ENCODE measurements at regions not wholly inside any gene's neighbourhood (a gene's known extent, or its start where the extent isn't known, plus 50 kb on each side); places are given as distances from the start of the nearest gene placed in this dataset.
"Not testable (repeated sequence)": the region's sequence is repeated elsewhere in the genome, so short reads cannot be mapped to it uniquely, and the experiment has no call there.

DNA sequence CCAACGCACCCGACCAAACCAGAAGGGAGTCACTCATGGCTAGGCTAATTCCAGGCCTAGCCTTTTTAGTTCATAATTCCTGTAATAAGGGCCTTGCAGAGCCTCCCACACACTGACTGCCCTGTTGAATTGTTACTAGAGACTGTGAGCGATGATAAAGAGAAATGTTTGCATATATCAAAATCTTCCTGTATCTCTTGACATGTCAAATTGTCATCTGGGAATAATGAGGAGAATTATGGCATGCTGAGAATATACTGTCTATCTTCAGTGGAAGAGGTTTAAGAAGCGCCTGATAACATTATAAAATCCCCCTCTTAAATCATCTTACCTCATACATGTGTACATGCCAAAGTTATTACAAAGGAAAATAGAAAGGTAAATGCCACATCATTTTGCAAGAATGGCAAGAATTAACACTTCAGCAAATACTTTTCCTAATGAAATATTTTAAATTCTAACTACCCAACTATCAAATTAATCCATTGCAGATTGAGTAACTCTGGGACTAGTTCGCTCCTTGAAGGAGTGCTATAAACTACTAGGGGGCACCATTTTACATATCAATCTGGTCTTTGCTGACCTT lies 144.1 kb downstream of the CENPF start:
- H3K36me3 Mint-ChIP-seq, result no peaks in the 10 kb centered on the region
- no peak overlapping the region for H3K27ac ChIP-seq (ENCODE audit: insufficient read depth, low read length, poor library complexity, severe bottlenecking)
- no peaks in the 10 kb centered on the region for H3K27me3 Mint-ChIP-seq
- ATAC-seq (ENCODE audit: low read depth in 2 of 2) (no peak), DNase-seq (no peak)
- H3K27ac Mint-ChIP-seq, result no peak overlapping the region
- peaks cover 0 to 2% (median 0%) of the 10 kb centered on the region in 7 donors for H3K9me3 Mint-ChIP-seq
- no peaks in the 10 kb centered on the region for H3K4me1 ChIP-seq (ENCODE audit: control insufficient read depth, insufficient read depth, low read length, poor library complexity, severe bottlenecking)
- no peak overlapping the region for H3K4me3 Mint-ChIP-seq
- H3K36me3 ChIP-seq (ENCODE audit: control insufficient read depth, insufficient read depth, low read length), result no peaks in the 10 kb centered on the region
- H3K4me3 ChIP-seq (ENCODE audit: low read depth, low read length), result no peak overlapping the region
- H3K4me1 Mint-ChIP-seq, result no peaks in the 10 kb centered on the region
- H3K9me3 ChIP-seq (ENCODE audit: control insufficient read depth in 2 of 2, low read length in 2 of 2), result no peaks in the 10 kb centered on the region
- H3K27me3 ChIP-seq (ENCODE audit: control insufficient read depth, insufficient read depth, low read length), result no peaks in the 10 kb centered on the region

DNA sequence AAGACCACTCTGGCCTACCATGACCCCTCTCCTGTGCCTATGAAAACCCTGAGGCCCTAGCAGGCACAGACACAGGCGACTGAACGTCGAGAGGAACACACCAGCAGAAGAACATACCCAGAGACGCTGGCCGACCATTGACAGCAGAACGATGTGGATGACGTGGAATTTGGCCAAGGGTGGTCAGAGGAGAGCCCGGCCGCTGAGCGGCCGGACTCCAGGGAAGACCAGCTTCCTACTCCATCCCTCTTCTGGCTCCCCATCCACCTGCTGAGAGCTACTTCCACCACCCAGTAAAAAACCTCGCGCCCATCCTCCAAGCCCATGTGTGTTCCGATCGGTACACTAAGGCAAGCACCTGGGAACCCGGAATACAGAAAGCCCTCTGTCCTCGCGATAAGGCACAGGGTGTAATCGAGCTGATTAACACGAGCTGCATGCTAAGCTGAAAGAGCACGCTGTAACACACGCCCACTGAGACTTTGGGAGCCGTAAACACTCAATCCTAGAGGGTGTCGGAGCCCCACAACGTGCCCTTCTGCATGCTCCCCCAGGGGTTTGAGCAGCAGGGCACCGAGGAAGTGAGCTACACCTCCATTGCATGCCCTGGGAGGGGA lies 150.3 kb downstream of the CENPF start:
- H3K36me3 Mint-ChIP-seq, result no peaks in the 10 kb centered on the region
- ATAC-seq (ENCODE audit: low read depth in 2 of 2), result no peak
- H3K4me3 Mint-ChIP-seq, result no peak overlapping the region
- H3K27me3 ChIP-seq (ENCODE audit: control insufficient read depth, insufficient read depth, low read length), result no peaks in the 10 kb centered on the region
- H3K9me3 Mint-ChIP-seq, result peaks cover 0 to 9% (median 3%) of the 10 kb centered on the region in 7 donors
- H3K4me1 Mint-ChIP-seq, result no peaks in the 10 kb centered on the region
- no peaks in the 10 kb centered on the region for H3K4me1 ChIP-seq (ENCODE audit: control insufficient read depth, insufficient read depth, low read length, poor library complexity, severe bottlenecking)
- DNase-seq, result no peak
- no peaks in the 10 kb centered on the region for H3K27me3 Mint-ChIP-seq
- no peak overlapping the region for H3K27ac Mint-ChIP-seq
- H3K27ac ChIP-seq (ENCODE audit: insufficient read depth, low read length, poor library complexity, severe bottlenecking), result no peak overlapping the region
- H3K4me3 ChIP-seq (ENCODE audit: low read depth, low read length), result no peak overlapping the region
- H3K36me3 ChIP-seq (ENCODE audit: control insufficient read depth, insufficient read depth, low read length), result no peaks in the 10 kb centered on the region
- H3K9me3 ChIP-seq (ENCODE audit: control insufficient read depth in 2 of 2, low read length in 2 of 2), result no peaks in the 10 kb centered on the region

GRCh38 chr1:214761030-214761429 lies 158.0 kb downstream of the CENPF start:
- no peak overlapping the region for H3K27ac ChIP-seq (ENCODE audit: insufficient read depth, low read length, poor library complexity, severe bottlenecking)
- Mint-ChIP-seq H3K27me3 (no peaks in the 10 kb centered on the region), H3K36me3 (peaks cover 3% of the 10 kb centered on the region), H3K4me1 (no peaks in the 10 kb centered on the region), H3K27ac (no peak overlapping the region), H3K9me3 (peaks cover 8 to 55% (median 17%) of the 10 kb centered on the region in 7 donors), H3K4me3 (no peak overlapping the region)
- DNase-seq, result no peak
- no peaks in the 10 kb centered on the region for H3K27me3 ChIP-seq (ENCODE audit: control insufficient read depth, insufficient read depth, low read length)
- peaks cover 2 to 8% of the 10 kb centered on the region in 2 experiments for H3K9me3 ChIP-seq (ENCODE audit: control insufficient read depth in 2 of 2, low read length in 2 of 2)
- no peaks in the 10 kb centered on the region for H3K4me1 ChIP-seq (ENCODE audit: control insufficient read depth, insufficient read depth, low read length, poor library complexity, severe bottlenecking)
- no peak for ATAC-seq (ENCODE audit: low read depth in 2 of 2)
- H3K4me3 ChIP-seq (ENCODE audit: low read depth, low read length), result no peak overlapping the region
- H3K36me3 ChIP-seq (ENCODE audit: control insufficient read depth, insufficient read depth, low read length), result no peaks in the 10 kb centered on the region

GRCh38 chr1:214762902-214763301 lies 159.9 kb downstream of the CENPF start:
- Histone ChIP-seq H3K27ac (ENCODE audit: insufficient read depth, low read length, poor library complexity, severe bottlenecking) (no peak overlapping the region), H3K36me3 (ENCODE audit: control insufficient read depth, insufficient read depth, low read length) (no peaks in the 10 kb centered on the region), H3K4me3 (ENCODE audit: low read depth, low read length) (no peak overlapping the region), H3K27me3 (ENCODE audit: control insufficient read depth, insufficient read depth, low read length) (no peaks in the 10 kb centered on the region), H3K9me3 (ENCODE audit: control insufficient read depth in 2 of 2, low read length in 2 of 2) (peaks cover 2 to 8% of the 10 kb centered on the region in 2 experiments), H3K4me1 (ENCODE audit: control insufficient read depth, insufficient read depth, low read length, poor library complexity, severe bottlenecking) (no peaks in the 10 kb centered on the region)
- Mint-ChIP-seq H3K9me3 (peaks cover 8 to 46% (median 14%) of the 10 kb centered on the region in 7 donors), H3K27ac (no peak overlapping the region), H3K27me3 (peaks cover 6% of the 10 kb centered on the region), H3K36me3 (peaks cover 3% of the 10 kb centered on the region), H3K4me3 (no peak overlapping the region), H3K4me1 (no peaks in the 10 kb centered on the region)
- no peak for DNase-seq
- no peak for ATAC-seq (ENCODE audit: low read depth in 2 of 2)

- Histone ChIP-seq H3K9me3 (ENCODE audit: control insufficient read depth in 2 of 2, low read length in 2 of 2) (peaks cover 2 to 8% of the 10 kb centered on the region in 2 experiments), H3K27me3 (ENCODE audit: control insufficient read depth, insufficient read depth, low read length) (no peaks in the 10 kb centered on the region), H3K27ac (ENCODE audit: insufficient read depth, low read length, poor library complexity, severe bottlenecking) (no peak overlapping the region), H3K36me3 (ENCODE audit: control insufficient read depth, insufficient read depth, low read length) (no peaks in the 10 kb centered on the region), H3K4me3 (ENCODE audit: low read depth, low read length) (no peak overlapping the region), H3K4me1 (ENCODE audit: control insufficient read depth, insufficient read depth, low read length, poor library complexity, severe bottlenecking) (no peaks in the 10 kb centered on the region)
- DNase-seq (no peak), ATAC-seq (ENCODE audit: low read depth in 2 of 2) (no peak)
- H3K4me3 Mint-ChIP-seq, result peak overlapping the region in 1 of 4 donors; percentile 69
- H3K36me3 Mint-ChIP-seq, result peaks cover 3% of the 10 kb centered on the region
- peaks cover 13% of the 10 kb centered on the region for H3K27me3 Mint-ChIP-seq
- H3K4me1 Mint-ChIP-seq, result no peaks in the 10 kb centered on the region
- no peak overlapping the region for H3K27ac Mint-ChIP-seq
- H3K9me3 Mint-ChIP-seq, result peaks cover 5 to 49% (median 17%) of the 10 kb centered on the region in 7 donors
Observed at GRCh38 chr1:214764502-214764901, 161.5 kb downstream of the CENPF start.

GRCh38 chr1:214767221-214767620 lies 164.2 kb downstream of the CENPF start:
- no peak overlapping the region for H3K27ac ChIP-seq (ENCODE audit: insufficient read depth, low read length, poor library complexity, severe bottlenecking)
- peaks cover 2 to 30% (median 12%) of the 10 kb centered on the region in 7 donors for H3K9me3 Mint-ChIP-seq
- no peaks in the 10 kb centered on the region for H3K27me3 ChIP-seq (ENCODE audit: control insufficient read depth, insufficient read depth, low read length)
- H3K27ac Mint-ChIP-seq, result no peak overlapping the region
- no peaks in the 10 kb centered on the region for H3K36me3 Mint-ChIP-seq
- H3K27me3 Mint-ChIP-seq, result peaks cover 13% of the 10 kb centered on the region
- no peak overlapping the region for H3K4me3 ChIP-seq (ENCODE audit: low read depth, low read length)
- H3K36me3 ChIP-seq (ENCODE audit: control insufficient read depth, insufficient read depth, low read length), result no peaks in the 10 kb centered on the region
- H3K4me3 Mint-ChIP-seq, result no peak overlapping the region
- no peak for DNase-seq
- no peaks in the 10 kb centered on the region for H3K9me3 ChIP-seq (ENCODE audit: control insufficient read depth in 2 of 2, low read length in 2 of 2)
- no peaks in the 10 kb centered on the region for H3K4me1 Mint-ChIP-seq
- no peak for ATAC-seq (ENCODE audit: low read depth in 2 of 2)
- no peaks in the 10 kb centered on the region for H3K4me1 ChIP-seq (ENCODE audit: control insufficient read depth, insufficient read depth, low read length, poor library complexity, severe bottlenecking)

- not testable (repeated sequence) for H3K4me3 ChIP-seq (ENCODE audit: low read depth, low read length); H3K27me3 ChIP-seq (ENCODE audit: control insufficient read depth, insufficient read depth, low read length); H3K36me3 Mint-ChIP-seq; H3K4me1 Mint-ChIP-seq; H3K36me3 ChIP-seq (ENCODE audit: control insufficient read depth, insufficient read depth, low read length); ATAC-seq (ENCODE audit: low read depth in 2 of 2); DNase-seq; H3K4me1 ChIP-seq (ENCODE audit: control insufficient read depth, insufficient read depth, low read length, poor library complexity, severe bottlenecking); H3K9me3 ChIP-seq (ENCODE audit: control insufficient read depth in 2 of 2, low read length in 2 of 2); H3K4me3 Mint-ChIP-seq; H3K27ac ChIP-seq (ENCODE audit: insufficient read depth, low read length, poor library complexity, severe bottlenecking); H3K27ac Mint-ChIP-seq
- Mint-ChIP-seq H3K9me3 (peaks cover 2 to 11% (median 4%) of the 10 kb centered on the region in 7 donors), H3K27me3 (peaks cover 13% of the 10 kb centered on the region)
Observed at GRCh38 chr1:214769666-214770065, 166.7 kb downstream of the CENPF start.

DNA sequence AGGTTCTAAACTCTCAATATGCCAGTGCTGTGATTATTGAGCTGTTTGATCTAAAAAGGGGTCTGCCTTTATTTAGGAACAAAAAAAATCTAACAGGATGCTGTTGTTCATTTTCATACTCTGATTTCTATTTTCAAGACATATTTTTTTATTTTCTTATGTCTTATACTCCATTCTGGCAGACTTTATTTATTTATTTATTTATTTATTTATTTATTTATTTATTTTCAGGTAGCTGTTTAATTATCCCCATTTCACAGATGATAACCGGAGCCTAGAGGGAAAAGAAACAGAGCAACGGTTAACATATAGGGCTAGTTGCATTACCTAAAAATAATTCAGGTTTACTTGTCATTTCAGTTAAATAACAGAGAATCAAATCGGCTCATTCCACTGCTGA lies 174.4 kb downstream of the CENPF start:
- no peaks in the 10 kb centered on the region for H3K36me3 Mint-ChIP-seq
- no peak for ATAC-seq (ENCODE audit: low read depth in 2 of 2)
- no peak for DNase-seq

More for the DNA sequence above, 174.4 kb downstream of the CENPF start:
- H3K27ac ChIP-seq (ENCODE audit: insufficient read depth, low read length, poor library complexity, severe bottlenecking), result no peak overlapping the region
- no peaks in the 10 kb centered on the region for H3K9me3 ChIP-seq (ENCODE audit: control insufficient read depth in 2 of 2, low read length in 2 of 2)
- H3K9me3 Mint-ChIP-seq, result peaks cover 0 to 2% (median 0%) of the 10 kb centered on the region in 7 donors
- H3K4me3 ChIP-seq (ENCODE audit: low read depth, low read length), result no peak overlapping the region
- no peak overlapping the region for H3K4me3 Mint-ChIP-seq
- no peaks in the 10 kb centered on the region for H3K4me1 ChIP-seq (ENCODE audit: control insufficient read depth, insufficient read depth, low read length, poor library complexity, severe bottlenecking)
- H3K27me3 ChIP-seq (ENCODE audit: control insufficient read depth, insufficient read depth, low read length), result no peaks in the 10 kb centered on the region
- no peaks in the 10 kb centered on the region for H3K27me3 Mint-ChIP-seq
- no peak overlapping the region for H3K27ac Mint-ChIP-seq
- no peaks in the 10 kb centered on the region for H3K36me3 ChIP-seq (ENCODE audit: control insufficient read depth, insufficient read depth, low read length)
- H3K4me1 Mint-ChIP-seq, result no peaks in the 10 kb centered on the region
